Osteocyte (in vitro differentiated cells): ENCODE measurements at regions not wholly inside any gene's neighbourhood (a gene's known extent, or its start where the extent isn't known, plus 50 kb on each side); places are given as distances from the start of the nearest gene placed in this dataset.
"Not testable (repeated sequence)": the region's sequence is repeated elsewhere in the genome, so short reads cannot be mapped to it uniquely, and the experiment has no call there.

Experiments used
- DNase-seq: peaks from one replicate; pipeline ENCODE4 v3.0.0; 2021; ENCODE audit warnings: mixed read lengths; ENCODE audit not compliant: unreplicated experiment; ENCODE audit errors: extremely low spot score
- H3K27ac Mint-ChIP-seq: one replicate; pipeline ENCODE4 v1.8.0; 2021; ENCODE audit warnings: mild to moderate bottlenecking, mixed read lengths; ENCODE audit not compliant: unreplicated experiment
- H3K27me3 Mint-ChIP-seq: one replicate; pipeline ENCODE4 v1.8.0; 2021; ENCODE audit warnings: mixed read lengths; ENCODE audit not compliant: unreplicated experiment
- H3K36me3 Mint-ChIP-seq: one replicate; pipeline ENCODE4 v1.8.0; 2021; ENCODE audit warnings: mixed read lengths; ENCODE audit not compliant: unreplicated experiment
- H3K4me1 Mint-ChIP-seq: one replicate; pipeline ENCODE4 v1.8.0; 2021; ENCODE audit warnings: mixed read lengths; ENCODE audit not compliant: unreplicated experiment
- H3K4me3 Mint-ChIP-seq: one replicate; pipeline ENCODE4 v1.8.0; 2021; ENCODE audit warnings: mild to moderate bottlenecking, moderate library complexity, mixed read lengths; ENCODE audit not compliant: unreplicated experiment
- H3K9me3 Mint-ChIP-seq: one replicate; pipeline ENCODE4 v1.8.0; 2021; ENCODE audit warnings: mixed read lengths; ENCODE audit not compliant: unreplicated experiment
- CTCF ChIP-seq: fragments of 200-600 bp; sonication (generic); IDR thresholded peaks from 2 replicates; pipeline ENCODE4 v1.5.0; 2021; ENCODE audit warnings: antibody characterized with exemption, mild to moderate bottlenecking, moderate library complexity

GRCh38 chr17:54455251-54455868 is 445.3 kb upstream of the TOM1L1 start:
- TF ChIP-seq CTCF: no peak
- no peaks in the 10 kb centered on the region for H3K4me1 Mint-ChIP-seq

GRCh38 chr17:54465443-54465842 is 435.2 kb upstream of the TOM1L1 start:
- not testable (repeated sequence) for H3K36me3 Mint-ChIP-seq, H3K4me3 Mint-ChIP-seq, DNase-seq, H3K27me3 Mint-ChIP-seq, H3K4me1 Mint-ChIP-seq, H3K27ac Mint-ChIP-seq
- H3K9me3 Mint-ChIP-seq: peaks cover 31% of the 10 kb centered on the region

More at GRCh38 chr17:54455251-54455868, 445.3 kb upstream of the TOM1L1 start:
- H3K27ac Mint-ChIP-seq: no peak overlapping the region
- DNase-seq: no peak
- H3K27me3 Mint-ChIP-seq: no peaks in the 10 kb centered on the region
- no peak overlapping the region for H3K4me3 Mint-ChIP-seq
- H3K36me3 Mint-ChIP-seq: peaks cover 2% of the 10 kb centered on the region
- peaks cover 64% of the 10 kb centered on the region for H3K9me3 Mint-ChIP-seq

GRCh38 chr17:54466875-54467274 is 433.8 kb upstream of the TOM1L1 start:
- H3K27me3 Mint-ChIP-seq: no peaks in the 10 kb centered on the region
- DNase-seq: no peak
- no peaks in the 10 kb centered on the region for H3K4me1 Mint-ChIP-seq
- TF ChIP-seq CTCF: no peak
- peaks cover 35% of the 10 kb centered on the region for H3K9me3 Mint-ChIP-seq
- no peak overlapping the region for H3K4me3 Mint-ChIP-seq
- H3K27ac Mint-ChIP-seq: no peak overlapping the region
- no peaks in the 10 kb centered on the region for H3K36me3 Mint-ChIP-seq

- Mint-ChIP-seq H3K36me3 (no peaks in the 10 kb centered on the region), H3K27me3 (no peaks in the 10 kb centered on the region), H3K9me3 (peaks cover 23% of the 10 kb centered on the region), H3K27ac (no peak overlapping the region), H3K4me1 (no peaks in the 10 kb centered on the region), H3K4me3 (no peak overlapping the region)
- TF ChIP-seq CTCF: no peak
- no peak for DNase-seq
Measured at GRCh38 chr17:54482843-54483242, 417.8 kb upstream of the TOM1L1 start.

GRCh38 chr17:54493691-54494090 is 407.0 kb upstream of the TOM1L1 start:
- Mint-ChIP-seq H3K9me3 (peaks cover 20% of the 10 kb centered on the region), H3K27me3 (no peaks in the 10 kb centered on the region), H3K4me3 (no peak overlapping the region), H3K36me3 (no peaks in the 10 kb centered on the region), H3K4me1 (no peaks in the 10 kb centered on the region), H3K27ac (no peak overlapping the region)
- no peak for DNase-seq
- no peak for TF ChIP-seq CTCF
